H1 (cell line): ENCODE measurements at regions not wholly inside any gene's neighbourhood (a gene's known extent, or its start where the extent isn't known, plus 50 kb on each side); places are given as distances from the start of the nearest gene placed in this dataset.

Source experiments
- CTCF ChIA-PET: fragments of 300-600 bp; sonication (Branson Sonifier 250); formaldehyde crosslinking; loops from one replicate; lab custom pipeline; 2021; ENCODE audit not compliant: partially characterized antibody; lab: Charles Lee
- POLR2A ChIA-PET: fragments of 300-600 bp; sonication (Branson Sonifier 250); formaldehyde crosslinking; loops from one replicate; lab custom pipeline; 2021; ENCODE audit warnings: inconsistent platforms; ENCODE audit not compliant: partially characterized antibody; lab: Charles Lee
- DNase-seq, 2 experiments: peaks; one replicate each; pipeline versions ENCODE4 v3.0.0 to v3.0.0-alpha.2; 2010 to 2022; ENCODE audit warnings: low spot score in 2 of 2, low read depth in 1 of 2, mixed read lengths in 1 of 2
- FAIRE-seq: peaks from 2 replicates; lab custom pipeline; 2011; peaks lifted over from hg19 to GRCh38; lab: Jason Lieb, UNC
- H2AFZ ChIP-seq: 2 replicates; pipeline ENCODE4 v1.8.1; 2012; ENCODE audit warnings: low read length, inconsistent platforms
- H2AK5ac ChIP-seq: 2 replicates; pipeline ENCODE4 v1.6.1; 2013; ENCODE audit warnings: low read depth, low read length
- H2BK120ac ChIP-seq: replicated peaks from 2 replicates; pipeline ENCODE3; 2013; ENCODE audit warnings: low read depth, low read length, inconsistent platforms
- H2BK12ac ChIP-seq: 2 replicates; pipeline ENCODE4 v1.6.1; 2013; ENCODE audit warnings: low read depth, low read length
- H2BK15ac ChIP-seq: 2 replicates; pipeline ENCODE4 v1.6.1; 2013; ENCODE audit warnings: low read length
- H2BK20ac ChIP-seq: 2 replicates; pipeline ENCODE4 v1.6.1; 2013; ENCODE audit warnings: low read length
- H2BK5ac ChIP-seq: 2 replicates; pipeline ENCODE4 v1.6.1; 2013; ENCODE audit warnings: low read depth, low read length
- H3K14ac ChIP-seq: 2 replicates; pipeline ENCODE4 v1.6.1; 2013; ENCODE audit warnings: inconsistent platforms; ENCODE audit not compliant: insufficient read length
- H3K18ac ChIP-seq: 2 replicates; pipeline ENCODE4 v1.6.1; 2013; ENCODE audit warnings: low read length; ENCODE audit errors: extremely low read depth
- H3K23ac ChIP-seq: 2 replicates; pipeline ENCODE4 v1.6.1; 2013; ENCODE audit warnings: inconsistent platforms; ENCODE audit not compliant: insufficient read length
- H3K23me2 ChIP-seq: 2 replicates; pipeline ENCODE4 v1.6.1; 2013; ENCODE audit warnings: low read depth, low read length
- H3K27ac ChIP-seq: 2 replicates; pipeline ENCODE4 v1.6.1; 2011; ENCODE audit warnings: low read depth, low read length, inconsistent platforms
- H3K27me3 ChIP-seq, 4 experiments: replicated peaks in 1 of 4; 1 replicate in 1 of 4; 2 replicates in 3 of 4; pipeline versions ENCODE4 v1.6.1 to v1.8.1; 2011 to 2013; ENCODE audit warnings: low read length in 3 of 4, mild to moderate bottlenecking in 3 of 4, inconsistent platforms in 2 of 4, mixed read lengths in 2 of 4, moderate library complexity in 1 of 4; ENCODE audit not compliant: control insufficient read depth in 3 of 4, insufficient read depth in 3 of 4; ENCODE audit errors: extremely low read depth in 1 of 4
- H3K36me3 ChIP-seq, 4 experiments: 2 replicates each; pipeline versions ENCODE4 v1.6.1 to v1.8.1; 2011 to 2013; ENCODE audit warnings: mild to moderate bottlenecking in 4 of 4, low read length in 3 of 4, moderate library complexity in 2 of 4, control low read depth in 1 of 4, inconsistent platforms in 1 of 4; ENCODE audit not compliant: insufficient read depth in 4 of 4, control insufficient read depth in 2 of 4
- H3K4ac ChIP-seq: replicated peaks from 2 replicates; pipeline ENCODE3; 2013; ENCODE audit warnings: low read length, low read depth, mixed read lengths, inconsistent platforms; ENCODE audit not compliant: insufficient read length
- H3K4me1 ChIP-seq, 4 experiments: replicated peaks in 1 of 4; 1 replicate in 1 of 4; 2 replicates in 3 of 4; pipeline versions ENCODE4 v1.6.1 to v1.8.1; 2011 to 2013; ENCODE audit warnings: low read length in 3 of 4, inconsistent platforms in 2 of 4, mixed read lengths in 1 of 4; ENCODE audit not compliant: insufficient read depth in 4 of 4, control insufficient read depth in 3 of 4
- H3K4me2 ChIP-seq, 2 experiments: 2 replicates each; pipeline versions ENCODE4 v1.6.1 to v1.8.1; 2011 to 2013; ENCODE audit warnings: low read depth in 2 of 2, low read length in 2 of 2, control low read depth in 1 of 2, inconsistent platforms in 1 of 2, mild to moderate bottlenecking in 1 of 2; ENCODE audit not compliant: insufficient read depth in 1 of 2
- H3K4me3 ChIP-seq, 4 experiments: fragments of 200-600, 300-600 bp in 1 of 4; sonication (generic), shearing (Covaris generic), sonication (Bioruptor Twin) in 1 of 4; 2 replicates each; pipeline versions ENCODE4 v1.5.1 to v1.8.1; 2011 to 2016; ENCODE audit warnings: low read length in 4 of 4, low read depth in 3 of 4, control low read depth in 2 of 4, inconsistent platforms in 2 of 4, mild to moderate bottlenecking in 2 of 4, mixed read lengths in 1 of 4, moderate library complexity in 1 of 4; ENCODE audit not compliant: insufficient read depth in 2 of 4; ENCODE audit errors: extremely low read depth in 1 of 4
- H3K56ac ChIP-seq: replicated peaks from 2 replicates; pipeline ENCODE3; 2013; ENCODE audit warnings: low read depth, mild to moderate bottlenecking, mixed read lengths, low read length, inconsistent platforms; ENCODE audit not compliant: insufficient read length
- H3K79me1 ChIP-seq: 2 replicates; pipeline ENCODE4 v1.6.1; 2013; ENCODE audit warnings: low read depth, low read length, control low read depth
- H3K79me2 ChIP-seq, 2 experiments: 2 replicates each; pipeline versions ENCODE4 v1.6.1 to v1.8.1; 2012 to 2013; ENCODE audit warnings: low read length in 2 of 2, mild to moderate bottlenecking in 2 of 2, inconsistent platforms in 1 of 2; ENCODE audit not compliant: insufficient read depth in 2 of 2, control insufficient read depth in 1 of 2
- H3K9ac ChIP-seq, 4 experiments: replicated peaks in 1 of 4; 1 replicate in 1 of 4; 2 replicates in 3 of 4; pipeline versions ENCODE4 v1.6.1 to v1.8.1; 2011 to 2013; ENCODE audit warnings: low read depth in 3 of 4, low read length in 3 of 4, control low read depth in 2 of 4, mild to moderate bottlenecking in 2 of 4, moderate library complexity in 2 of 4, inconsistent platforms in 1 of 4; ENCODE audit errors: extremely low read depth in 1 of 4
- H3K9me3 ChIP-seq, 2 experiments: 2 replicates each; pipeline versions ENCODE4 v1.6.1 to v1.8.1; 2012 to 2013; ENCODE audit warnings: mild to moderate bottlenecking in 2 of 2, moderate library complexity in 2 of 2, control low read depth in 1 of 2, inconsistent platforms in 1 of 2, low read depth in 1 of 2, low read length in 1 of 2, mixed read lengths in 1 of 2; ENCODE audit not compliant: insufficient read depth in 2 of 2
- H4K20me1 ChIP-seq, 2 experiments: replicated peaks in 1 of 2; 2 replicates each; pipeline versions ENCODE3 to v1.8.1; 2011 to 2013; ENCODE audit warnings: inconsistent platforms in 2 of 2, low read length in 2 of 2, mild to moderate bottlenecking in 1 of 2; ENCODE audit not compliant: insufficient read depth in 2 of 2, control insufficient read depth in 1 of 2
- H4K5ac ChIP-seq: 2 replicates; pipeline ENCODE4 v1.6.1; 2013; ENCODE audit warnings: low read length, low read depth, mixed read lengths, inconsistent platforms; ENCODE audit not compliant: insufficient read length
- H4K8ac ChIP-seq: 2 replicates; pipeline ENCODE4 v1.8.0; 2013; ENCODE audit warnings: mild to moderate bottlenecking, moderate library complexity, low read length, inconsistent platforms; ENCODE audit not compliant: insufficient read depth; ENCODE audit errors: extremely low read depth
- H4K91ac ChIP-seq: replicated peaks from 2 replicates; pipeline ENCODE3; 2013; ENCODE audit warnings: low read length, mixed read lengths, inconsistent platforms; ENCODE audit not compliant: insufficient read length
- EP300 ChIP-seq, 2 experiments: IDR thresholded peaks; 1 replicate in 1 of 2; 2 replicates in 1 of 2; pipeline ENCODE4 v1.6.1; 2011 to 2012; ENCODE audit warnings: low read depth in 2 of 2, low read length in 2 of 2, mild to moderate bottlenecking in 2 of 2, borderline replicate concordance in 1 of 2, inconsistent platforms in 1 of 2, moderate library complexity in 1 of 2
- HDAC2 ChIP-seq, 2 experiments: fragments of 300-600 bp in 1 of 2; sonication (generic) in 1 of 2; IDR thresholded peaks; 2 replicates each; pipeline ENCODE4 v1.6.1; 2011 to 2012; ENCODE audit warnings: low read depth in 2 of 2, low read length in 2 of 2, mild to moderate bottlenecking in 2 of 2, moderate library complexity in 2 of 2, borderline replicate concordance in 1 of 2, inconsistent platforms in 1 of 2
- HDAC6 ChIP-seq: IDR thresholded peaks from one replicate; pipeline ENCODE4 v1.7.1; 2012; ENCODE audit warnings: low read depth, mild to moderate bottlenecking, inconsistent platforms, low read length, moderate library complexity
- POLR2A ChIP-seq, 2 experiments: IDR thresholded peaks; 1 replicate in 1 of 2; 2 replicates in 1 of 2; pipeline ENCODE4 v1.6.1; 2011; ENCODE audit warnings: low read depth in 2 of 2, low read length in 2 of 2, mild to moderate bottlenecking in 2 of 2; ENCODE audit errors: control extremely low read depth in 1 of 2
- RFX5 ChIP-seq: IDR thresholded peaks from 2 replicates; pipeline ENCODE4 v1.6.1; 2011; ENCODE audit warnings: low read depth, low read length, improper control_type of control experiment, borderline replicate concordance
- SAP30 ChIP-seq: fragments of 300-600 bp; sonication (generic); IDR thresholded peaks from 2 replicates; pipeline ENCODE4 v1.7.1; 2012; ENCODE audit warnings: low read length, moderate library complexity, mild to moderate bottlenecking, inconsistent platforms; ENCODE audit not compliant: insufficient read depth, insufficient replicate concordance
- ZNF274 ChIP-seq: IDR thresholded peaks from 2 replicates; pipeline ENCODE4 v1.7.0; 2012; ENCODE audit warnings: low read length, borderline replicate concordance; ENCODE audit errors: extremely low read depth
- WGBS, 2 experiments: shearing (Covaris generic) in 1 of 2; methylation state at CpG; one replicate each; pipeline versions ENCODE4 v1.1.6 to v1.1.7; 2013 to 2015; ENCODE audit warnings: low lambda C conversion rate in 2 of 2, mixed read lengths in 2 of 2, inconsistent platforms in 1 of 2, low coverage in 1 of 2, missing lambda C conversion rate in 1 of 2; ENCODE audit not compliant: insufficient replicate concordance in 2 of 2, insufficient coverage in 1 of 2, insufficient read length in 1 of 2; ENCODE audit errors: extremely low coverage in 1 of 2, missing lambda C conversion rate in 1 of 2; 5-methylcytosine and 5-hydroxymethylcytosine counted together

- 100% methylated on average over 3 of the region's 3 CpGs; no CpG with 5 or more reads in 1 of the 2 experiments for WGBS, 2 experiments
- no peak overlapping the region for H3K14ac ChIP-seq
- no peak overlapping the region for H3K18ac ChIP-seq
- no peaks in the 10 kb centered on the region for H3K23me2 ChIP-seq
- no peak overlapping the region for H4K5ac ChIP-seq
- H3K23ac ChIP-seq, result no peak overlapping the region
- no peak overlapping the region for H3K4me2 ChIP-seq
- no peak overlapping the region for H4K8ac ChIP-seq
- H2AFZ ChIP-seq, result no peak overlapping the region
- H2BK5ac ChIP-seq, result no peak overlapping the region
- no peak overlapping the region for H3K4ac ChIP-seq
- H3K4me3 ChIP-seq, result no peak overlapping the region
- H2BK15ac ChIP-seq, result no peak overlapping the region
- H3K9ac ChIP-seq, result no peak overlapping the region
- no peak overlapping the region for H4K91ac ChIP-seq
- no peak overlapping the region for H2BK12ac ChIP-seq
- TF ChIP-seq POLR2A (IDR thresholded peaks at IDR 0.05; ENCODE audit: control extremely low read depth in 1 of 2, low read depth in 2 of 2, low read length in 2 of 2) (no peak), SAP30 (no peak), HDAC2 (IDR thresholded peaks at IDR 0.05; ENCODE audit: borderline replicate concordance in 1 of 2, low read depth in 2 of 2, low read length in 2 of 2) (no peak), EP300 (IDR thresholded peaks at IDR 0.05; ENCODE audit: borderline replicate concordance in 1 of 2, low read depth in 2 of 2, low read length in 2 of 2) (no peak), RFX5 (no peak), ZNF274 (no peak), HDAC6 (no peak)
- TF ChIP-seq, all 59 proteins: peak for 0
- H2BK120ac ChIP-seq, result no peak overlapping the region
- POLR2A ChIA-PET, result no interaction called here
- H3K9me3 ChIP-seq, result no peaks in the 10 kb centered on the region
- H3K27ac ChIP-seq, result no peak overlapping the region
- H2AK5ac ChIP-seq, result no peak overlapping the region
- H3K36me3 ChIP-seq, result no peaks in the 10 kb centered on the region
- CTCF ChIA-PET, result interaction anchor here (1.2 kb wide), 1 partner anchor 9 kb away, joined by 3 read pairs; no protein-coding TSS in a partner anchor
- H3K4me1 ChIP-seq, result no peaks in the 10 kb centered on the region
- H2BK20ac ChIP-seq, result no peak overlapping the region
- H4K20me1 ChIP-seq, result no peaks in the 10 kb centered on the region
- no peaks in the 10 kb centered on the region for H3K79me1 ChIP-seq
- no peaks in the 10 kb centered on the region for H3K79me2 ChIP-seq
- FAIRE-seq, result no peak
- DNase-seq, result no peak
- H3K27me3 ChIP-seq, result no peaks in the 10 kb centered on the region
- no peak overlapping the region for H3K56ac ChIP-seq
Observed at GRCh38 chr13:34842466-34842865, 99.6 kb upstream of the NBEA start.
